Naive B cell (primary cell): ENCODE measurements at regions not wholly inside any gene's neighbourhood (a gene's known extent, or its start where the extent isn't known, plus 50 kb on each side); places are given as distances from the start of the nearest gene placed in this dataset.
A peak's percentile ranks its signal among the peaks of the same experiment; 100 is the strongest.
"Not testable (repeated sequence)": the region's sequence is repeated elsewhere in the genome, so short reads cannot be mapped to it uniquely, and the experiment has no call there.

ENCODE experiments used
- ATAC-seq, 2 donors: fragments of 150-1000 bp; cut with Tn5 transposase; 2 replicates each; pipeline ENCODE4 v1.10.0; 2021; ENCODE audit warnings: low read depth in 2 of 2, mild to moderate bottlenecking in 2 of 2, moderate library complexity in 2 of 2
- DNase-seq: peaks from one replicate; pipeline ENCODE4 v3.0.0; 2022
- H3K27ac Mint-ChIP-seq, 6 donors: one replicate each; pipeline ENCODE4 v1.8.0; 2020 to 2022; ENCODE audit warnings: mild to moderate bottlenecking in 6 of 6, mixed read lengths in 6 of 6, moderate library complexity in 5 of 6, inconsistent platforms in 2 of 6
- H3K27me3 Mint-ChIP-seq, 3 donors: one replicate each; pipeline ENCODE4 v1.8.0; 2021 to 2022; ENCODE audit warnings: mixed read lengths in 3 of 3, mild to moderate bottlenecking in 1 of 3
- H3K36me3 Mint-ChIP-seq, 2 donors: one replicate each; pipeline ENCODE4 v1.8.0; 2020 to 2022; ENCODE audit warnings: mixed read lengths in 2 of 2, inconsistent platforms in 1 of 2, mild to moderate bottlenecking in 1 of 2
- H3K4me1 Mint-ChIP-seq, 3 donors: one replicate each; pipeline ENCODE4 v1.8.0; 2020 to 2022; ENCODE audit warnings: mixed read lengths in 3 of 3, inconsistent platforms in 1 of 3, mild to moderate bottlenecking in 1 of 3, moderate library complexity in 1 of 3
- H3K4me3 Mint-ChIP-seq, 8 donors: one replicate each; pipeline ENCODE4 v1.8.0; 2020 to 2022; ENCODE audit warnings: mild to moderate bottlenecking in 8 of 8, mixed read lengths in 8 of 8, moderate library complexity in 8 of 8, inconsistent platforms in 2 of 8
- H3K9me3 Mint-ChIP-seq, 7 donors: one replicate each; pipeline ENCODE4 v1.8.0; 2020 to 2022; ENCODE audit warnings: mixed read lengths in 7 of 7, mild to moderate bottlenecking in 5 of 7, inconsistent platforms in 2 of 7, moderate library complexity in 1 of 7

DNA sequence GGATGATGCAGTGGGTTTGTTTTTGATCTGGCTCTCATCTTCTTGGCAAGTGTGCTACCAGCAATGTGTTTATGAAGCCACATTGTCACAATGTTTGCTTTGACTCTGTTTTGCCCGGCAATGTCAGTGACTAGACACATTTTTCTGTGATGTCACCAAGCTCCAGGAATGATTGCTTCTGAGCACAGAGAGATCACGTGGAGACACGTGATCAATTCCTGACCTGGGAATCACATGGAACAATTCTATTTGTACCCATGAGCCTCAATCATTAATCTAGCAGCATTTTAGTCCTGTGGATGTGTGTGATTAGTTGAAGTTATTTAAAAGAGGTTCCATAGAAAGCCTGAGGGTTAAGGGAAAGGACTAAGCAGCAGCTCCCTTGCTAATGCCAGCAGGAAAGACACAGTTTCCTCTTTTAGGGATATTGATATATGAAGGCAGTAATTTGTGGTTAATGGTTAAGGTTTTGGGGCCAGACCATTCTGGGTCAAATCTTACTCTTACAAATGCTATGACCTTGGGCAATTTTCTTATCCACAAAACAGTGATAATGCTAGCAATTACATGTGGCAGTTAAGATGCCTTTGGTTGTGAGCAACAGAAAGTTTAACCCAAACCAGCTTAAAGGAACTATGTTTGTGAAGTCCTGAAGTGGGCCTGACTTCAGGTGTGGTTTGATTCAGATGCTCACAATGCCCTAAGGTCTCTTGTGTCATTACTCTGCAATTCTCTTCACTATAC is 59.0 kb downstream of the FASLG start:
- no peaks in the 10 kb centered on the region for H3K9me3 Mint-ChIP-seq
- H3K36me3 Mint-ChIP-seq, result no peaks in the 10 kb centered on the region
- ATAC-seq (no peak), DNase-seq (no peak)
- H3K4me3 Mint-ChIP-seq, result no peak overlapping the region
- H3K27me3 Mint-ChIP-seq, result peaks cover 0 to 4% (median 4%) of the 10 kb centered on the region in 3 donors
- peak overlapping the region in 1 of 6 donors; percentile 38 for H3K27ac Mint-ChIP-seq
- H3K4me1 Mint-ChIP-seq, result peaks cover 0 to 7% (median 3%) of the 10 kb centered on the region in 3 donors

DNA sequence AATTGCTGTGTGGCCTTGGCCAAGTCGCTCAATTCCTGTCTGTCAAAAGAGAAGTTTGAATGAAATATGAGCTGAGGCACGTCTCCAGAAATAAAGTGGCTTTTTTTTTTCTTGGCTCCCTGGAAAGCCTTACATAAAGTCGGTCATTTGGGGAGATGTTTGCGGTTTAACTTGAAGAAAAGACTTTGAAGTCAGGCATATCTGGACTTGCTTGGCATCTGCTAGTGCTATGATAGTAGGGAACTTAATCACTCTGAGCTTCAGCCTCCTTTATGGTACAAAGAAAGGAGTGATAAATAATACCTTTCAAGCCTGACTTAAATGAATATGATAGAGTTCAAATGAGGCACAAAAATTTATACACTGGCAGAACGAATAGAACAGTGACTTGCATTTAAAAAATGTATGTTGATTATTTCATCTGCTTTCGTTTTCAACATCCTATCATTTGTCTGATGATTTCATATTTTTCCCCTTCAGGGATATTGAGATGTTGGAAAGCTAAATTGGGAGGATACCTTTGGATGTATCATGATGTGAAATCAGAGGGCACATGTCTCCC is 60.2 kb downstream of the FASLG start:
- Mint-ChIP-seq H3K4me3 (no peak overlapping the region), H3K36me3 (no peaks in the 10 kb centered on the region), H3K27ac (no peak overlapping the region), H3K4me1 (peaks cover 0 to 7% (median 3%) of the 10 kb centered on the region in 3 donors), H3K27me3 (peaks cover 0 to 4% (median 4%) of the 10 kb centered on the region in 3 donors), H3K9me3 (no peaks in the 10 kb centered on the region)
- ATAC-seq, result no peak
- no peak for DNase-seq

DNA sequence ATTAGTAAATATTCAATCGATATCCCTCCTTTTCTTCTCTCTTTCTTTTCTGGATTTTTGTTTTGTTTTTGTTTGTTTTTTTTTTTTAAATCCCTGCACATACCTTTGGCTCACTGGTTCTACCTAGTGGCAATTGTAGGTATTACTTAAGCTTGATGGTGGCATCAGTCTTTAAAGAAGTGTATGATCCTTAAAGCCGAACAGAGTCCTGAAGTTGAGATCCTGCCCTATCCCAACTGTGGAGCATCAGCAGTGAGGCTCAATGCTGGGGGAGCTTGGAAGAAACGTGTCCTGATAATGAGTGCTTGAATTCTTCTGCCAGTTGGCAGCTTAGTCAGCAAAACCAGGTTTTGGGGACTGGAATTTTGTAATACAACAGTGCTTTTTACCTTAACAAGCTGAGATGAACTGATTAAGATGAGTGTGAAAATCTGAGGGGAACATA is 60.8 kb downstream of the FASLG start:
- no peaks in the 10 kb centered on the region for H3K36me3 Mint-ChIP-seq
- ATAC-seq (peak; percentile 41 to 53), DNase-seq (no peak)
- peaks cover 0 to 4% (median 4%) of the 10 kb centered on the region in 3 donors for H3K27me3 Mint-ChIP-seq
- peaks cover 4 to 12% (median 7%) of the 10 kb centered on the region in 3 donors for H3K4me1 Mint-ChIP-seq
- no peaks in the 10 kb centered on the region for H3K9me3 Mint-ChIP-seq
- H3K4me3 Mint-ChIP-seq, result no peak overlapping the region
- peak overlapping the region in 1 of 6 donors; percentile 7 for H3K27ac Mint-ChIP-seq

DNA sequence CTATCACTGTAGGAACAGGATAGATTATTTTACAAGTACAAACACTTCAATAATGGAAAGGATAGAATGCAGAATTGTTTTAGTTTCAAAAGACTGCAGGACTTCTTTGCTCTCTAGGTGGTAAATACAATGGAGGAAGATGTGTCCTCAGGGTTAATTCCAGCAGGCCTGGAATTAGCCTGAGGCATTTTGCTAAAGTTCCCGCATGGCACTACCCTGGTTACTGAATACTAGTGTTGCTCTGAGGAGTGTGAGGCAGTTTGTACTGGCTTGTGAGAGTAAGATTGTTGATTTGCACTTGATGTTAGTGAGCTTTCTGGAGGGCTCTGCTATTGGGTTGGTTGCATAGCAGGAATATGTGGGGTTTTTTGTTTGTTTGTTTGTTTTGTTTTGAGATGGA is 61.4 kb downstream of the FASLG start:
- H3K27ac Mint-ChIP-seq, result no peak overlapping the region
- H3K27me3 Mint-ChIP-seq, result peaks cover 0 to 4% (median 4%) of the 10 kb centered on the region in 3 donors
- DNase-seq (no peak), ATAC-seq (no peak)
- H3K4me3 Mint-ChIP-seq, result no peak overlapping the region
- H3K9me3 Mint-ChIP-seq, result no peaks in the 10 kb centered on the region
- no peaks in the 10 kb centered on the region for H3K36me3 Mint-ChIP-seq
- H3K4me1 Mint-ChIP-seq, result peaks cover 10 to 18% (median 12%) of the 10 kb centered on the region in 3 donors

DNA sequence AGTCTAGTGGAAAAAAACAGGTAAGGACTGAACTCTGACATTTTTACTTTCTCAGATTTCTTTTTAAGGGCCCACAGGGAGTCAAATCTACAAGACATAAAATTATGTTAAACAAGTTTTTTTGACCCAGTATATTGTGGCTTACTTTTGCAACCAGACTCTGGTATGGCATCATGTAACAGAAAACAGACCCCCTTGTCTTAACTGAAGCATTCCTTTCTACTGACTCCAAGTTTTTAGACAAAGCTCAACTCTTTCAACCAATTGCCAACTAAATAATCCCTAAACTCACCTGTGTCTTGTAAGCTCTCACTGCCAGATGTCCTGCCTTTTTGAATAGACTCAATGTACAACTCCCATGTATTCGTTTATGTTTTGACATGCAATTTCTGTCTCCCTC is 64.3 kb downstream of the FASLG start:
- Mint-ChIP-seq H3K4me1 (peaks cover 11 to 19% (median 12%) of the 10 kb centered on the region in 3 donors), H3K27ac (no peak overlapping the region), H3K27me3 (peaks cover 0 to 4% (median 4%) of the 10 kb centered on the region in 3 donors), H3K36me3 (no peaks in the 10 kb centered on the region), H3K4me3 (peak overlapping the region in 1 of 8 donors; percentile 23), H3K9me3 (peaks cover 2 to 5% (median 2%) of the 10 kb centered on the region in 7 donors)
- DNase-seq (no peak), ATAC-seq (no peak)

DNA sequence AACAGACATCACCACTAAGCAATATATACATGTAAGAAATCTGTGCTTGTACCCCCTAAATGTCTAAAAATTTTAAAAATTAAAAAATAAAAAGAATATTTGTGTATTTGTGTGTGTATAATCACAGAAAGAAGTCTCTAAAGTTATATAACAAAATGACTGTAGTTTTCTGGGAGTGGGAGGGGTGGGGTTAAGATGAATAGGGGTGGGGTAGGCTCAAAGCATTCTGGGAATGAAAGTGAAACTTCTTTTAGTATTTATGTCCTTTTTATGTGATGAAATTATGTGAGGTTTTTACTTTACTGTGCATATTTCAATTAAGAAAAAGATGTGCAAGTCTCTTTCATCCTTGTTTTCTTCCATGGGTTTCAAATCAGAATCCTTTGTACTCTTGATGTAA is 65.3 kb downstream of the FASLG start:
- no peak for DNase-seq
- Mint-ChIP-seq H3K4me1 (peaks cover 11 to 19% (median 12%) of the 10 kb centered on the region in 3 donors), H3K9me3 (peaks cover 2 to 9% (median 8%) of the 10 kb centered on the region in 7 donors), H3K4me3 (peak overlapping the region in 2 of 8 donors; percentile 54 to 57), H3K27ac (peak overlapping the region in 3 of 6 donors; percentile 76 to 90 (median 80)), H3K27me3 (peaks cover 0 to 4% (median 4%) of the 10 kb centered on the region in 3 donors), H3K36me3 (no peaks in the 10 kb centered on the region)
- no peak for ATAC-seq

DNA sequence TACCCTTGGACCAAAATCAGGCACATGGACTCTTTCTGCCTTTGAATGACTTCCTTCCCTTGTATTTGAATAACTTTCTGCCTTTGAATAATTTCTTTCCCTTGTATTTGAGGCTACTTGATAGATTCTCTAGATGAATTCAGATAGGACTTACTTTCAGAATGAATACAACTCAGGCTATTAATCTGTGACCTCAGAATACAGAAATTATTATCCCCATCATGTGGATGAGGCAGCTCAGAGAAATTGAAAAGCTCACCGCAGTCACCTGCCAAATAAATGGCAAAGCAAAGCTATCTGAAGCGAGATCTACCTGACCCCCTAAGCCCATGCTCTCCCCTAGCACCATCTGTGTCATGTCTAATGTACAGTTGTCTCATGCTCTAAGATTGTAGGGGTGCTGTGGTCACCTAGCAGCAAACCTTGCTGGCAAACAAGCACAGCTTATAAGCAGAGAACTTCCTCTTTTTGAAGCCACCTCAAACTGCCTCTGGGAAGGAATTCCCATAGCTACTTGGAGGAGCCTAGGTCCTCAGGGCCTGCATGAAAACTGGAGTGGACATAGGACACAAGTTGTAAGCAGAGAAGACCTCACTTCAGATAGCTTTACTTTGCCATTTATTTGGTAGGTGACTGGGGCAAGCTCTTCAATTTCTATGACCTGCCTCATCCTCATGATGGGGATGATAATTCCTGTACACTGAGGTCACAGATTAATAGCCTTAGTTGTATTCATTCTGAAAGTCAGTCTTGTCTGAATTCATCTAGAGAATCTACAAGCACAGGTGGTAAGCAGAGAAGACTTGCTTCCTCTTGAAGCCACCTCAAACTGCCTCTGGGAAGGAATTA is 66.1 kb downstream of the FASLG start:
- ATAC-seq (peak; percentile 86 to 88), DNase-seq (peak; percentile 9)
- peaks cover 9 to 13% (median 11%) of the 10 kb centered on the region in 3 donors for H3K4me1 Mint-ChIP-seq
- no peaks in the 10 kb centered on the region for H3K27me3 Mint-ChIP-seq
- peaks cover 2 to 16% (median 8%) of the 10 kb centered on the region in 7 donors for H3K9me3 Mint-ChIP-seq
- no peaks in the 10 kb centered on the region for H3K36me3 Mint-ChIP-seq
- H3K27ac Mint-ChIP-seq, result peak overlapping the region; percentile 44 to 90 (median 78)
- peak overlapping the region in 4 of 8 donors; percentile 26 to 62 (median 44) for H3K4me3 Mint-ChIP-seq

DNA sequence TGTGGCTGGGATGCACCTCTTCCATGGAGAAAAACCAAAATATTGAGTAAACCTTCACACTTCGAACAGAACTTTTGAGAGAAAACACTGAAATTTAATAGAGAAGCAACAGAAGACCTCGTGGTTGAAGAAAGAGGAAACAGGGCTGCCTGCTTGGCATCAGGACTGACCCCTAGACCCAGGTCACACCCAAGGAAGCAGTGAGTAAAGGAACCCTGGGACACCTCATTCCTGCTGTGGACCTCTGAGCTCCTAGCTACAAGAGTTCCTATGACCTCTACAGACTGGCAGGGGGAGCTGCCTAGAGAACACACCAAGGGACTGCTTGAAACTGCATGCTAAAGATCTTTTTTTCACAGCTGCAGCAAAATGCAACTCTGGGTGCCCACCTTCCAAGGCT is 67.8 kb downstream of the FASLG start:
- H3K9me3 Mint-ChIP-seq, result peaks cover 2 to 16% (median 8%) of the 10 kb centered on the region in 7 donors
- H3K4me1 Mint-ChIP-seq, result peaks cover 9 to 13% (median 11%) of the 10 kb centered on the region in 3 donors
- no peaks in the 10 kb centered on the region for H3K36me3 Mint-ChIP-seq
- no peak for DNase-seq
- ATAC-seq, result no peak
- peak overlapping the region in 2 of 6 donors; percentile 7 to 47 for H3K27ac Mint-ChIP-seq
- no peaks in the 10 kb centered on the region for H3K27me3 Mint-ChIP-seq
- H3K4me3 Mint-ChIP-seq, result peak overlapping the region in 1 of 8 donors; percentile 30

DNA sequence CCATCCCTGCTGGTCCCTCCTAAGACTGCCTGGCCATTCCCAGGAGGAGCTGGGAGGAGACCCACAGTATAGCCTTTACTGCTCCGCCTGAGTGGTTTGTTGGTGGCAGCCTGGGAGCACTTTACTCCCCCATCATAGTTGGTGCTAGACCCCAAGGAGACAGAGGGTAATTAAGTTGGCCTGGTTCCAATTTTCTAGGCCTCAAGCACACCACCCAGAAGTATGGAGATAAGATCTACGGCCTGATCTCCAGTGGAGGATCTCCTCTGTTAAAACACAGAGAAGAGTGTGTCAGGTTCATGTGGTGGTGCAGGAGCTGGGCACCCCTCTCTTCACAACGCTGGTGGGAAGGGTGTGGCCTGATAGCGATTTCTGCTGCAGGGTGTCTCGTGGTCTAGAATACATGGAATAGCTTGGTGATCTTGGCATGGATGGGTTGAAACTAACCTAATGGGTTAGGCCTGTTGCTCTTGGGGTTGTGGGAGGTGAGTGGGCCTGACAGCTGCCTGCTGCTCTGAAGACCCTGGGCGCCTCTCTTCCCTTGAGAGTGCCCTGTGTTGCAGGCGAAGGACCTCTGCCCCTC is 68.5 kb downstream of the FASLG start:
- Mint-ChIP-seq H3K36me3 (no peaks in the 10 kb centered on the region), H3K4me1 (peaks cover 9 to 13% (median 11%) of the 10 kb centered on the region in 3 donors), H3K27me3 (no peaks in the 10 kb centered on the region), H3K4me3 (no peak overlapping the region), H3K9me3 (peaks cover 2 to 16% (median 8%) of the 10 kb centered on the region in 7 donors), H3K27ac (peak overlapping the region in 1 of 6 donors; percentile 14)
- ATAC-seq (no peak), DNase-seq (no peak)

DNA sequence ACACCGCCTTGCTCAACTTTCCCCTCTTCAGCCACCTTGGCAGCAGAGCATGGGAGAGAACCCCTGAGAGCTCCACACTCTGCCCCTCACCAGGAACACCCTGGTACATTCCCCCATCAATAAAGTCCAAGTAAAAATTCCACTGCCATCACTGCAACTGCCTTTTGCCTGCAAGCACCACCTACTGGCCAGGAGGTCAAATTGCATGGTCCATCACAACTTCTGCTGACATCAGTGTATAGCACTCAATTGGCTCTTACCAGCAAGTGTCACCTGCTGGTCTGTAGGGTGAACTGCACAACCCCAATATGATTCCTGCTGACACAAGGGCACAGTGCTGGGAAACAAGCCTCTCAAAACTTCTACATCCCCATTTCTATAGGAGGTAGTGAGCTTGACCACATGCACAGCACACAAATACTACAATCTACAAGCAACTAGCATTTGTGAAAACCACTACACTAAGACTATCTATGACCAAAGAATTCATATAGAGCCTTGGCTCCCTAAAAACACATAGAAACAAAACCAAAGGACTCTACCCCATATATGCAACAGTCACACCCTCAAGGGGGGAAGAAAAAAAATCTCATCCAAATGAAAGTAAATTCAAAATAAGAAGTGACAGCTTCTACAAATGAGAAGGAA is 69.2 kb downstream of the FASLG start:
- ATAC-seq (peak; percentile 46 to 54), DNase-seq (no peak)
- Mint-ChIP-seq H3K4me1 (peaks cover 9 to 13% (median 11%) of the 10 kb centered on the region in 3 donors), H3K9me3 (peaks cover 2 to 16% (median 8%) of the 10 kb centered on the region in 7 donors), H3K4me3 (peak overlapping the region in 1 of 8 donors; percentile 77), H3K36me3 (no peaks in the 10 kb centered on the region), H3K27me3 (no peaks in the 10 kb centered on the region), H3K27ac (peak overlapping the region in 1 of 6 donors; percentile 17)

DNA sequence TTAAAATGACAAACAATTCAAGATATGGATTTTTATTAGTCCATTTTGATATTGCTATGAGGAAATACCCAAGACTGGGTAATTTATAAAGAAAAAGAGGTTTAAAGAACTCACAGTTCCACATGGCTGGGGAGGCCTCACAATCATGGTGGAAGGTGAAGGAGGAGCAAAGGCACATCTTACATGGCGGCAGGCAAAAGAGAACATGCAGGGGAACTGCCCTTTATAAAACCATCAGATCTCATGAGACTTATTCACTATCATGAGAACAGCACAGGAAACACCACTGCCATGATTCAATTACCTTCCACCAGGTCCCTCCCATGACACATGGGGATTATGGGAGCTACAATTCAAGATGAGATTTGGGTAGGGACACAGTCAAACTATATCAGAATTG is 69.8 kb downstream of the FASLG start:
- not testable (repeated sequence) for DNase-seq, H3K4me3 Mint-ChIP-seq, H3K27me3 Mint-ChIP-seq, H3K27ac Mint-ChIP-seq, H3K36me3 Mint-ChIP-seq, ATAC-seq
- peaks cover 2 to 16% (median 8%) of the 10 kb centered on the region in 7 donors for H3K9me3 Mint-ChIP-seq
- peaks cover 10 to 15% (median 12%) of the 10 kb centered on the region in 3 donors for H3K4me1 Mint-ChIP-seq

DNA sequence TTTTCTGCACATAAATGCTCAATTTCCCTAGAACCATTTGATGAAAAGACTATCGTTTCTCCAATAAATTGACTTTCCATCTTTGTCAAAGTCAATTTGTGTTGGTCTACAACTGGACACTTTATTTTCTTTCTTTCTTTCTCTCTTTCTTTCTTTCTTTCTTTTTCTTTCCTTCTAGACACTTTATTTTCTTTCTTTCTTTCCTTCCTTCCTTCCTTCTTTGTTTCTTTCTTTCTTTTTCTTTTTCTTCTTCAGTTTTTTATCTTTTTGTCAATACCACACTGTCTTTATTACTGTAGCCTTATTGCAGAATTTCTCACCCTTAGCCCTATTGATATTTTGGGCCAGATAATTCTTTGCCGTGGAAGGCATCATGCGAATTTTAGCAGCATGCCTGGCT is 73.5 kb downstream of the FASLG start:
- no peaks in the 10 kb centered on the region for H3K36me3 Mint-ChIP-seq
- no peak overlapping the region for H3K4me3 Mint-ChIP-seq
- no peaks in the 10 kb centered on the region for H3K27me3 Mint-ChIP-seq
- no peak for DNase-seq
- H3K27ac Mint-ChIP-seq, result peak overlapping the region in 1 of 6 donors; percentile 67
- H3K9me3 Mint-ChIP-seq, result peaks cover 2 to 16% (median 8%) of the 10 kb centered on the region in 7 donors
- ATAC-seq, result no peak
- peaks cover 6 to 7% (median 6%) of the 10 kb centered on the region in 3 donors for H3K4me1 Mint-ChIP-seq
